GM21360 (cell line): ENCODE measurements at regions not wholly inside any gene's neighbourhood (a gene's known extent, or its start where the extent isn't known, plus 50 kb on each side); places are given as distances from the start of the nearest gene placed in this dataset.
"Not testable (repeated sequence)": the region's sequence is repeated elsewhere in the genome, so short reads cannot be mapped to it uniquely, and the experiment has no call there.

ENCODE experiments used
- ATAC-seq: cut with Tn5 transposase; IDR thresholded peaks from one replicate; pipeline ENCODE4 v1.9.1; 2021; ENCODE audit warnings: mild to moderate bottlenecking, moderate library complexity; ENCODE audit not compliant: unreplicated experiment

DNA sequence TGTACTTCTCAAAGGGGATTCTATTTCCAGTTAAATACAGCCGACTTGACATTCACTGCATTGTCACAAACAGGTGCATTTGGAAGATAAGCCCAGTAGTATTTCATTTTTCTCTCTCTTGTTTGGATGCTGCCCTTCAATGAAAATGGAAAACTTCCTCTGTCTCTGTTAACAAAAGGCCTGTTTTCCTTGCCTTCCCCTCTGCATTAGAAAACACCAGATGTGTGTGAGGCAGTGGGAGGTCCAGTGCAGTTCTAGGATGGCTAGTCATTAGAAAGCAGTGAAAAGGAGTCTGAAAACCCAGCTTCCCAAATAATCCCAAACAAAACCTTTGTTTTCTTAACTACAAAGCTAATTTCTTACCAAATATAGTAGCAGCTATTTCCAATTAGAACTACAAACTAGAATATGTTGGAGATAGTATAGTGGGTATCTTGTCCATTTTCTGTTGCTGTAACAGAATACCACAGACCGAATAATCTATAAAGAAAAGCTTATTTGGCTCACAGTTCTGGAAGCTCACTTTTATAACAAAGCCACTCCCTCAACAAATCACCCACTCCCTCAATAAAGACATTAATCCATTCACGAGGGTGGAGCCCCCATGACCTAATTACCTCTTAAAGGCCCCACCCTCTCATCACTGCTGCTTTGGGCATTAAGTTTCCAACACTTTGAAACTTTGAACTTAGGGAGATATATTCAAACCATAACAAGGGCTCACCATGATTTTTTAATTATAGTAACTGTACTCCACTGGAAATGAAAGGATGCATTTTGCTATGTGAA, 452.1 kb upstream of the RPS6KA3 start:
- no peak for ATAC-seq

DNA sequence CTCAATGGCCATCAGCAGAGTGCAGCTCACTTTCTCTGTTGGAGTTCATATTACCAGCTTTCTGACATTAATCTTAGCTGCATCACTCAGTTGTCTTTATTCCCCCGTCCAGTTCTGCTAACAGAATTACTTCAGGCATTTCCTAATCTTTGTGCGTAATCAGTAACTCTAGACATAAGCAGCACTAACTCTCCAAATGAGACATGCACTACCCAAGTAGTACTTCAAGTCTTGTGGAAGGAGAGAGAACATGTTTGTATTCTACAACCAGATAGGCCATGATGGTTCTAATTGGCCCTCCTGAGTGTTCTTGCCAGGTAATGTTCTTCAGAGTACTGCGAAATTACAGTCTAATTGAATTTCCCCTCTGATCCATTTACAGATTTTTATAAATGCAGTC, 448.5 kb upstream of the RPS6KA3 start:
- no peak for ATAC-seq

DNA sequence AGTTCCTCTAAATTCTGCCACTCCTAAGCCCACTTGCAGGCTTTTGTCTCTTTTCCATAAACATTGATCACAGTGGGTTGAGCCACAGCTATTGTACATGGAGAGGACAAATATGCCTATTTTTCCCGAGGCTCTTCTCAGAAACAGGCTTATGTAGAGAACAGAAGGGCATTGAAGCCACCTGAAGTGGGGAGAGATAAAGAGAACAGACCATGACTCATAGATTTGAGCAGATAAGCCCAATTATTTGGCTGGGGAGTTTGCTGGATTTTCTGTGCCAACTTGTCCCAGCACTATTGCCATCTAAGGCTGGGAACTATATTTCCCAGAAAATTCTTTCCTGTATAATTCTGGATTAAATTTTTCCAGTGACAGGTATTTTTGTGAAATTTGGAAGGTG, 446.1 kb upstream of the RPS6KA3 start:
- no peak for ATAC-seq

DNA sequence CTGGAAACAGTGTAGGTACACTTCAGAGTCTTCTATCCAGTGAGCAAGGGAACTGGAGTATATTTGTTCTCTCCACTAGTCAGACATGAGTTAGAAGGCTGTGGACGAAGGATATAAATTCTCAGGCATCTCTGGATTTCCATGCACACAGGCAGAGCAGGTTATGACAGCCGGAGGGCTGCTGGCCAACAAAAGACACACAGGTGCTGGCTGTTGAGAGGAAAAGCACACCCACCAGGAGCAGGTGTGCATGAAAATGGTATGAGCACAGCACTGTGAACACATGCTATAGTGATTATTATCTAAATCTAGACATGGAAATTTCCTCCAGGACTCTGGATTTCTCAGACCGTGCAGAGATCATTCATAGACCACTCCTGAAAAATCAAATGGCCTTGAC, 444.7 kb upstream of the RPS6KA3 start:
- ATAC-seq, result no peak

DNA sequence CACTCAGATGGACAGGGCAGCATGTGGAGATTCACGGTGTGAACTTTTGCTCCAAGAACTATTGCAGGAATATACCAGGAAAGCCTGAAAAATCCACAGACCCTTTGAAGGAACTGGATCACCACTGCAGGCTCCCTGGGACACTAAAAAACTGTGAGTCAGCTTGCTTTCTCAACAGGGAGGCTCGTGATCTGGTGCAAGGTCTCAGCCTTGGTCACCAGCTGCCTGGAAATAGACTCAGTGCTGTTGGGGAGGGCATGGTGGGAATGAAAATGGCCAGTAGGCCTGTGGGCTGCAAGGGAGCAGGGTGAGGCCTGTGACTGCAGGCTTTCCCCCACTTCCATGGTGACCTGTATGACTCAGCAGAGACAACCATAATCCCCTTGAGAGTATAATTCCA, 426.4 kb upstream of the RPS6KA3 start:
- ATAC-seq, result no peak

DNA sequence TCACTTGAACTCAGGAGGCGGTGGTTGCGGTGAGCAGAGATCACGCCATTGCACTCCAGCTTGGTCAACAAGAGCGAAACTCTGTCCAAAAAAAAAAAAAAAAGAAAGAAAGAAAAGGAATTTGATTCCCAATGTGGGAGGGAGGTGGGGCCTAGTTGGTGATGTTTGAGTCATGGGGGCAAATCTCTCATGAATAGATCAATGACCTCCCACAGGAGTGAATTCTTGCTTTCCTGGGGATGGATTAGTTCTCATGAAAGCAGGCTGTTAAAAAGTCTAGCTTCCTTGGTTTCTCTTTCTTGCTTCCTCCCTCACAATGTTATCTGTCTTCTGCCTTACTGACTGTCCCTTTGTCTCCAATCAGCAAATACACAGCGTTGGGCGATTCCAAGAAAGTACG, 419.5 kb upstream of the RPS6KA3 start:
- ATAC-seq, result no peak

DNA sequence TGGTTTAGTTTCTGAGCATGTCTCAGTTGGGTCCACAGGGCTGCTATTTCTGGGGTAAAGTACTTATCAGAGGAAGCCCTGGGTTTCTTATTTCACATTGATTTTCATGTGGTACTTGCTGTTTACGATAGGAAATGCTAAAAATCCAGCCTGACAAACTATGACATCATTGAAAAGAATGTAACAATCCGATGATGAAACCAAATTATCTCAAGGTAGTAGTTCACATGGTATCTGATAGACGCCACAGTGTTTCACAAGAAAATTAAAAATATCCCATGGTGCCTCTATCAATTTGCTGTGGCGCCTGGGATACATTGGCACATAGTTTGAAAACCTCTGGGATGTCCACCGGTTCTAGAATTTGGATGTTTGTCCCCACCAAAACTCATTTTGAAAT, 418.9 kb upstream of the RPS6KA3 start:
- no peak for ATAC-seq

DNA sequence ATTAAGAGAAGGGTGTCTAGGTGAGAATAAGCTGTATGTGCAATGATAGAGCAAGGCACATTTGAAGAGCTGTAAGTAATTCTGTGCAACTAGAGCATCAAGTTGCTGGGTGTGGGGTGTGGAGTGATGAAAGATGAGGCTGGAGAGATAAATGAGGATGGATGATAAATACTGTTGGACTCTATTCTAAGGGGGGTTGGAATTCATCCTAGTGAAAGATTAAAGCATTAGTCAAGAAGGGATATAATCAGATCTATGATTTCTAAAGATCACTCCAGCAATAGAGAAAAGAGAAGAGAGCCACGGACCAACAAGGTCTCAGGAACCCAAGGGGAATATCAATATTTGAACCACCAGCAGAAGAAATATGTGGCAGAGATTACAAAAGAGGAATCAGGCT, 415.0 kb upstream of the RPS6KA3 start:
- ATAC-seq, result no peak

DNA sequence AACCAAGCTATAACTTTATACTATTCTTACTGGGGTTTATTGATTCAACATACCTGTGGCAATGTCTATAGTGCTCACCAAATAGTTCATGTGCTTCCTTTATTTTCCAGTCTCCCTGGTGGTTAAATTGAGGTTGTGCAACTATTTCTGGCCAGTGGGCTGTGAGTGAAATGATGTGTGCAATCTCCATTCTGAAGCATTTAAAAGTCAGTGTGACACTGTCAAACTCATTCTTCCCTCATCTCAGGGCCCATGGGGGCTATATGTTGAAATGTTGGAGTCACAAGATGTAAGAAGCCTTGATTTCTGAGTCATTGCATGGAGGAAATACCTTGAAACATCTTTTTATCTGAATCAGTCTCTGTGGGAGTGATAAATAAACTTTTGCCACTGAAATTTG, 414.3 kb upstream of the RPS6KA3 start:
- no peak for ATAC-seq

DNA sequence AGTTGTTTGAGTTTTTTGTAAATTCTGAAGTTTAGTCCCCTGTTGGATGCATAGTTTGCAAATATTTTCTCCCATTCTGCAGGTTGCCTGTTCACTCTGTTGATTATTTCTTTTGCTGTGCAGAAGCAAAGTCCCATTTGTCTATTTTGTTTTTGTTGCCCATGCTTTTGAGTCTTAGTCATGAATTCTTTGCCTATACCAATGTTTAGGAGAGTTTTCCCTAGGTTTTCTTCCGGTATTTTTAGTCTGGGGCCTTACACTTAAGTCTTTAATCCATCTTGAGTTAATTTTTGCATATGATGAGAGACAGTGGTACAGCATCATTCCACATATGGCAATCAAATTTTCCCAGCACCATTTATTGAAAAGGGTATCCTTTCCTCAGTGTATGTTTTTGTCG, 405.8 kb upstream of the RPS6KA3 start:
- ATAC-seq, result no peak

DNA sequence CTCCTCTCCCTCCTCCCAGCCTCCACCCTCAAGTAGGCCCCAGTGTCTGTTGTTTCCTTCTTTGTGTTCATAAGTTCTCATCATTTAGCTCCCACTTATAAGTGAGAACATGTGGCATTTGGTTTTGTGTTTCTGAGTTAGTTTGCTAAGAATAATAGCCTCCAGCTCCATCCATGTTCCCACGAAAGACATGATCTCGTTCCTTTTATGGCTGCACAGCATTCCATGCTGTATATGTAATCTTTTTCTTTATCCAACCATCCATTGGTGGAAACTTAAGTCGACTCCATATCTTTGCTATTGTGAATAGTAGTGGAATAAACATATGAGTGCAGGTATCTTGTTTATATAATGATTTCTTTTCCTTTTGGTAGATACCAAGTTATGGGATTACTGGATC, 405.0 kb upstream of the RPS6KA3 start:
- ATAC-seq, result not testable (repeated sequence)

DNA sequence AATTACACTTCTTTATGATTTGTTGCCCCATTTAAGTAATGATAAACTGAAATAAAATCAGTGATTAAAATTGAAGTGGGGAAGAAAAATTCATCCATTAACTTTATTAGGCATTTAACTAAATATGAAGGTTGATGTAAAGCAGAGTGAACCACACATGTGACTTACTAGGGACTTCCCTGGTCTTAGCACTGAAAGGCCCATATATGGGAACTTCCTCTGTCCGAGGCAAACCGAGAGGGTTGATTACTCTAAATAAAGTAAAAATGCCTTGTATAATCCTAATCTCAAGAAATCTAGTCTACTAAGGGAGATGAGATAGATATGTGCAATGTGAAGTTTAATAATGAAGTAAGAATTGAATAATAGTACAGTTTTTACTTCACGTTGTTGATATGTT, 403.9 kb upstream of the RPS6KA3 start:
- no peak for ATAC-seq

DNA sequence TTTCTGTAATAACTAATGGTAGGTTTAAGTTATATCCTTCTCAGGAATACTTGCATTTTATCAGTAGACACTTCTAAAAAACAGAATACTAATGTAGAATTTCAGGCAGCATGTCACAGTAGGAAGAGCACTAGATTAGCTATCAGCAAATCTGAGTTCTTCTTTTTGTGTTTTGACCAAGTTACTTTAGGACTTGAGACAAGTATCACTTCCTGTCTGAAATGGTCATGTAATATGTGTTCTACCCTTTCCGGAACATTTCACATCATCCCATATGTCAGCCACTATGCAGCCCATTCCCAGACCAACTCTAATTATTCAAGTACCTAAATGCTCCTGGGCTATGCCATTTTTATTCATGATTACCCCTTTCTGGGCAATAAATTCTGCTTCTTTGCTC, 401.8 kb upstream of the RPS6KA3 start:
- ATAC-seq, result no peak

DNA sequence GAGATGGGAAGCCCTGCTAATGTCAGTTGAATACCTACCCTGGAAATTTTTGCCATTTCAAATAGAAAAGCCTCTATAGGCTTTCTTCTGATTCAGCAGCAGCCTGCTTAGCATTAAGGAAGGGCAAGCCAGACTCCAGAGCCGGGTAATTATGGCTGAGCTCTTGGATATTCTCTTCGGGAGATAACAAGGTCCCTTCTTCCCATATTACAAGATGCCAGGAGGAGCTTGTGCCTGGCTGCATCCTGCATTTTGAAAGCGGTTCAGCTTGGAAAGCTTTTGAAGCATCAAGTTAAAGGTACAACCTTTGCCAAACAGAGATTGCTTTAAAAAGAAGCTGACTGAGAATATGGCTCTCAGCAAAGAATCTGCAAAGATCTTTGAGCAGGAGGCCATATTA, 399.6 kb upstream of the RPS6KA3 start:
- no peak for ATAC-seq

DNA sequence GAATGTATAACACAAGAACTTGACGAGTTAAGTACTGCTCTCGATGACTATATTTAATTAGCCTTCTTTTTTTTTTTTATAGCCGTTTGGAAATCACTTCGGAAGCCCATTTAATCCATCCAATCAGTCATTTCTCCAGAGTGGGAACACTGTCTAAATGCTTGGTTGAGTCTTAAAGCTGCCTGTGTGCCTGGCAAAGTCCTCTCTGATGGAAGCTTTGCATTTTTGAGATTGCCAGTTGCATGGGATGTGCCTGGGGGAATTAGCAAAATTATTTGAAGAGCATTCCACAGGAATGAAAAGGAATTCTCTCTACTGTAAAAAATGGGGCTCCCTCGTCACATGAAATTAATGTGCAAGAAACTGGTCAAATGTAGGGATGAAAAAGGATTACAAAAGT, 398.8 kb upstream of the RPS6KA3 start:
- ATAC-seq, result no peak

DNA sequence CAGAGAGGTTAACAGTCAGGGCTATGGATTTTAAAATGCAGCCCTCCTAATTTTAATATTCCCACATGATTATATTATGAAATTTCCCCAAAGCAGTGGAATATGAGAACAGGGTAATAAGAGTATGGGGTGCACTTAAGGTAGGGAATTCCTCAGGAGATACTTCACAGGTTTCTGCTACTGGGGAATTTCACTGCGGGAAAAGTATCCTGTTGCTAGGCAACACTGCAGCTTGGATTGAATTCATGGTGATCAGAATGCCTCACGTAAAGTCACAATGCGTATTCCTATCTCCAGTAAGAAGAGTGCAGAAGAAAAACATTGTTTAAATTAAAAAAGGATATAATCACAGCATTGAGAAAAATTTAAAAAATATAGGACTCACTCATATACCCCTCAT, 398.1 kb upstream of the RPS6KA3 start:
- ATAC-seq, result no peak

DNA sequence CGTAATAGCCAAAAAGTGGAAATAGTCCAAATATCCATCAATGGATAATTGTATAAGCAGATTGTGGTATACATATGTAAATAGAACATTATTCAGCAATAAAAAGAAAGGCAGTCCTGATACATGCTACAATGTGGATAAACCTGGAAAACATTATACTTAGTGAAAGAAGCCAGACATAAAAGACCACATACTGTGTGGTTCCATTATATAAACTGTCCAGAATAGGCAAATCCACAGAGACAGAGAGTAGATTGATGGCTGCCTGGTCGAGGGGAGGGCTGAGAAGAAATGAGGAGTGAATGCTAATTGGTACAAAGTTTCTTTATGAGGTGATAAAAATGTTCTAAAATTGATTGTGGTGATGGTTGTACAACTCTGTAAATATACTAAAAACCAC, 397.4 kb upstream of the RPS6KA3 start:
- no peak for ATAC-seq

DNA sequence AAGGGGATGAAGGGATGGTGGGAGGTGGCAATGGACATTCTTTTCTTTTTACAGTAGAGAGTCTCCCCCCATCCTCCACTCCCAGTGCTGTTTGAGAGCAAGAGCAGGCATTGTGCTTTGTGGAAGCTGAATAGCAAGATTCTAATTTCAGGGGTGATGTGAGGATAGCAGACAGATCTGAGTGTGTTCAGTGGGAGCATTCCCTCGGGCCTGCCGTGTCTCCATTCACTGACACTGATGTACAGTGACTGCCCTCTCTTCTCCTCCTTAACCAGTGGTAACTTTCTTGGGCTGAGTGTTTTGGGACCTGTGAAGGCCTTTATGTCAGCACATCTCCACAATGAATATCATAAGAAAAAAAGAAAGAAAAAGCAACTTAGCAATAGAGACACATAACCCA, 396.6 kb upstream of the RPS6KA3 start:
- no peak for ATAC-seq

DNA sequence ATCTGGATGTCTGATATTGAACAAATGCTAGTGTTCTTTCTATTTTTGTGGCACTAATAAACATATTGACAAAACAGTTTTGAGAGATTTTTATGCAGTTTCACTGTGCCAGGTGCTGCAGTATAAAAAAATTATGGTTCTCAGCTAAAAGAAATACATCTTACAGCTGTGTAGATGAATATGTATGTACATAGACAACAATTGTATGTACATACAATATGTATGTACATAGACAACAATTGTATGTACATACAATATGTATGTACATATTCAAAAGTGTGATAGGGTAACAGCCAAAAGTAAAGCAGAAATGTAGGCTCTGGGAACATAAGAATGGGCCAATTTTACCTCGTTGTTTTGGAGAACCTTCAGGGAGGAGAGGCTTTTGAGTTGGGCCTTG, 390.0 kb upstream of the RPS6KA3 start:
- no peak for ATAC-seq

DNA sequence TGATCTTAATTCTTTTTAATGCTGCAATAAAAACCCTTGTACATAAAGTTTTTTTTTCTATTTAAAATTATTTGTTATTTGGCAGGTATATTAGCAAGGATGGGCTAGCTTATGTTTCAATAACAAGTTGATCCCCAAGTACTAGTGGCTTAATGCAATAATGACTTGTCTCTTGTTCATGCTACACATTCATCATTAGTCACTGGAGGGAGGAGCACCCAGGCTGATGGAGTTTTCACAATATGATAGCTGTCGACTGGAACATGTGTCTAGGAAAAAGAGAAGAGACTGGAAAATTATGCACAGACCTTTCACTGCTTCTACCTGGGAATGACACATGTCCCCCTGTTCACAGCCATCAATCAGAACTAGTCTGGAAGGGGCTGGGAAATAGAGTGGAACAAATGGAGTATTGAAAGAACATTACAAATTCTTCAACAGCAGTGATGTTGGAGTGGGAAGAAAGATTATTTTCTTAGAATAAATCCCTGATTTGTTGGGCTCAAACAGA, 387.9 kb upstream of the RPS6KA3 start:
- no peak for ATAC-seq

DNA sequence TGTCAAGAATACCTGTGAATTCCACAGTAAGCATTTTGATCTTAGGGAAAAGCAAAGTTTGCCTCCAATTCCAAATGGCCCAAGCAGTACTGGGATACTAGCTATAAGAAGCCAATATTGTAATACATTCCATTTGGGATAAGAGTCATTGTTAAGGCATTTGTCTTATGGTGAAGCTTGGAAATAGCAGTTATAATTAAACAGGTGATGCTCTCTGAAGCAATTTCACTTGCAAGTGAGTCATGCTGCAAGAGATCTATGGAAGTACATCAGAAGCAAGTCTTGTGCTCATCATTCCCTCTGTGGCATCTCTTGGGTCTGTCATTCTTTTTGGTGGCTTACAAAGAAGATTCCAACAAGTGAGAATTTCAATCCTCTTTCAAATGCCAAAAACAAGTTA, 386.4 kb upstream of the RPS6KA3 start:
- ATAC-seq, result no peak

DNA sequence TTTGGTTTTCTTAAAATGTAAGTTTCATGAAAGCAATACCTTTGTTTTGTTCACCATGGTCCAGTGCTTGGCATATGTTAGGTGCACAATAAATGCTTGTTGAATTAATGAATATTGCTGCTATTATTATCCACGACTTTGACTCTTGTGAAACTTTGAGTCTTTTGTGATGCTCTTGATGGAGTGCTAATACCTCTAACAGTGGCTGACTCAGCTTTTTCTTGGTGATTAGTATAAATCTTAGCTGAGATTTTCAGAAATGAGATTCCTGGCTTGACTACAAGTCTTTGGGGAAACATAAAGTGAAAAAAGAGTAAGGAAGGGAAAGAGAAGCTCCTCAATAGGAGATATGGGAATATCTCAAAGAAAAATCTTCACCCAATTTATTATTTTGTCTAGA, 375.2 kb upstream of the RPS6KA3 start:
- ATAC-seq, result no peak

DNA sequence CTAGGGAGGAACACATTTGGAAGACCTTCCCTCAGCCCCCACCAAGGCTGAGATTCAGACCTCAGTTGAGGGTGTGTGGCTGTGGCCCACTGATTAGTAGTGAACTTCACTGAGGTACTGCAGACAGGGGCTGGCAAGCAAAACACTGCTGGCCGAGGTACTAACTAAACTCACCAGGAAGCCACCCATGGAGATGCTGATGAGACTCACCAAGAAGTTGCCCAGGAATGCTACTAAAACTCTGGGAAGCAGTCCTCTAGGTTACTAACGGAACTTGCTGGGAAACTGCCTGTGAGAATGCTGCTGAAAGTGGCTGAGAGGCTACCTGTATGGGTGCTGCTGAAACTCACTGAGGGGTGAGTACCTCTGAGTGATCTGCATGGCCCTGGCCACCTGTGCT, 372.4 kb upstream of the RPS6KA3 start:
- ATAC-seq, result no peak
